GM23248 (cell line): ENCODE measurements at regions not wholly inside any gene's neighbourhood (a gene's known extent, or its start where the extent isn't known, plus 50 kb on each side); places are given as distances from the start of the nearest gene placed in this dataset.

Experiments used
- EZH2 ChIP-seq: fragments of 200-600 bp; sonication (generic); IDR thresholded peaks from 2 replicates; pipeline ENCODE4 v1.6.1; 2018; ENCODE audit warnings: antibody characterized with exemption, mild to moderate bottlenecking; ENCODE audit not compliant: insufficient read depth, poor library complexity, severe bottlenecking
- EZH2phosphoT487 ChIP-seq: fragments of 200-600 bp; sonication (generic); IDR thresholded peaks from 2 replicates; pipeline ENCODE4 v1.6.1; 2018; ENCODE audit warnings: antibody characterized with exemption, moderate library complexity, mild to moderate bottlenecking, low read depth; ENCODE audit not compliant: insufficient read depth

DNA sequence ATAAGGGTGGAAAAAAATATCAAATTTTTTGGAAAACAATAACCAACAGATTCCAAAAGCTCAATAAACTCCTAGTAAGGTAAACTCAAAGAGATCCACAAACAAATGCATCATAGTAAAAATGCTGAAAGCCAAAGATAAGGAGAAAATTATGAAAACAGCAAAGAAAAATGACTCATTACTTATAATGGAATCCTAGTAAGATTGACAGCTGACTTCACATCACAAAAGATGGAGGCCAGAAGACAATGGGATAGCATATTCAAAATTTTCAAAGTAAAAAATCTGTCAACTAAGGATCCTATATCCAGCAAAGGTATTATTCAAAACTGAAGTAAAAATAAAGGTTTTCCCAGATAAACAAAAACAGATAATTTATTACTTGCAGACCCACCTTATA, 183.4 kb upstream of the VIPR2 start:
- TF ChIP-seq EZH2 (no peak), EZH2phosphoT487 (no peak)
